DLD1 (cell line): ENCODE measurements at regions not wholly inside any gene's neighbourhood (a gene's known extent, or its start where the extent isn't known, plus 50 kb on each side); places are given as distances from the start of the nearest gene placed in this dataset.

Source experiments
- in situ Hi-C: cut with HindIII; loops from 2 replicates; pipeline ENCODE4 v1.10.0; 2017; ENCODE audit warnings: low sequenced_read_pairs

DNA sequence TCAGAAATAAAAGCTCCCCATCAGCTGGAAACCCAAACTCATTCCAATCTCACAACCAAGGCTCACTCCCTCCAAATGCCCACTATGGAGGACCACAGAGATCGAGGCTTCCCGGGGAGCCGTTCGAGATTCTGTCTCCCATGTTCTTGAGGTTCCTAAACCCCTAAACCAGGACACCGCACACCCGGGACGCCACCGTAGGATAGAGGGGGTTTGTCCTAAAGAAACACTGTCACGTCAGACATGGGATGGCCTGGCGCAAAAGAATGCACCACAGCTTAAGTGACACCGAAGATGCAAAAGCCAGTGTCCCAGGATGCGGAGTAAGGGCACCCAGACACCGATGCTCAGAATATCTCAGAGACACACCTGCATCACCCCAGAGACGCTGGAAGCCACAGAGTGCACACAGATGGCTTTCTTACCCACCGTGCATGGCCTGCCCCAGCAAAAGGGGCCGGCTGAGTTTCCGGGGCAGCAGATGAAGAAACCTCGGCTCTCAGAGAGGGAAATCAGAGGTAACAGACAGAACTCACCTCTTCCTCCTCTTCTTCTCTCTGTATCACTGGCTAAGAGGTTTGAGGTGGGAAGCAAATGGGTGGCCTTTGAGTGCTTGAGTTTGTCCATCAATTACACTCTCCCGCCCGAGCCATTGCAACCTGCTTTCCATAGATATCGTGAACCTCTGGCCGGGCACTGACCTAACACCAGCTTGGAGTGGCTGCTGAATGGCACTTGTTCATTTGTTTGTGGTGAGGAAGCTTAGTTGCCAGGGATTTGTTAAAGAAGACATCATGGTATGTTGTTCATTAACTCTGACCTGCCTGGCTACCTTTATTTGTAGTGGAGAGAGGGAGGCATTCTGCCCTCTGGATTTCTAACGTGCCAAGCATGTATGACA, 65.1 kb upstream of the TNRC6C start:
- in situ Hi-C loops, result loop anchor here (25.0 kb wide), 1 partner anchor 144 kb away; no protein-coding TSS in a partner anchor

- in situ Hi-C loops, result loop anchor here (25.0 kb wide), 1 partner anchor 143 kb away; no protein-coding TSS in a partner anchor
Observed at GRCh38 chr17:77894126-77894956, 64.2 kb upstream of the TNRC6C start.

GRCh38 chr17:77897741-77898301, 60.7 kb upstream of the TNRC6C start:
- in situ Hi-C loops, result loop anchor here (25.0 kb wide), 1 partner anchor 139 kb away; no protein-coding TSS in a partner anchor

DNA sequence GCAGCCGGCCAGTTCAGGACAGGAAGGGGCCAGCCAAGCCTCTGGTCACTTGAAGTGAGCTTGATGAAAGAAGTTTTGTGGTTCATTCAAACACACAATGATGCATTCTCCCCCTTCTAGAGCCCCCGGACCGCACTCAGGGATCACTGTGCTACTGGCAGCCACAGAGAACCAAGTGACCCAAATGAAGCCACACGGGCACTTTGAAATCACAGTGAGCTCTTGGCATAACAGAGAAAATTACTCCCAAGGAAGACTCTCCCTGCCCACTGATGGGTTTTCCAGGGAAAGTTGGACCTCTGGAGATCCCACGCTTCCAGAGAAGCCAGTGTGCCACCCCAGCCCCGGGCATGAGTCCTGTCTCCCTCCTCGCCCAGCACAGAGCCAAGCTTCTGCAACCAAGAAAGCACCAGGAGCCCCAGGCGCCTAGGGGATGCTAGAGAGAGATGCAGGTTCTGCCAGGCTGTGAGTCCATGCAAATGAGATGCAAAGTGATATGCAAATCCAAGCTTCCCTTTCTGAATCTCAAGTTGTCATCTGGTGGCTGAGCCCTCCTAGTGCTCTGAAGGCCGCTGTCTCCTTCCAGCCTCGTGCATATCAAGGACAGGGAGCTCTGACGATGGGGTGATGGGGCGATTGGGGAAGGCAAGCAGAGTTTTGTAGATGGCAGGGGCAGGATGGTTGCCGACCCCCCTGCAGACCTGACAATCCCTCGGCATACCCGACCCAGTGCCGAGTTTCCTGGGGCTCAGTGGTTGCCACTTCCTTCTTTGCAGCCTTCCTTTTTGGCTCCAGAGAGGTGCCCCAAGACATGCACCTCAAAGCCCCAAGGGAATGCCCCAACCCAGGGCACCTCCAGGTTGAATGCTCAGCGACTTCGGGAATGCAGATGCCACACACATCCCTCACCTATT, 59.7 kb upstream of the TNRC6C start:
- in situ Hi-C loops, result loop anchor here (25.0 kb wide), 1 partner anchor 139 kb away; no protein-coding TSS in a partner anchor

DNA sequence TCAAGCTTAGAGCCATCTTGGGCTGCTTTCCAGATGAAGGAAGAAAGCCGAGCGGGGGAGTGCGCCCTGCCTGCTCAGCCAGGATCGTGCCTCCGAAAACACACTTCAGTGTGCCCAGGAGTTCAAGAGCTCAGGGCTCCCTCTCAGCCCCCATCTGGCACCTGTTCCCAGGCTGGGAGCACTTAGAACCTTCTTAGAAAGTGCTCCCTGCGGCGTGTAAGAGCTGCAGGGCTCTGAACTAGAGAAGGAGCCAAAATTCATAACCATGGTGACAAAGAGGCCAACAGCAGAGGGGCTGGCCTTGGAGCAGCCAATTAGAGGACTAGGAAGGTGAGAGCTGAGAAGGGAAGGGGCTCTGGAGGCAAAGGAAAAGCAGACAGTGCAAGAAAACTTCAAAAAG, 59.0 kb upstream of the TNRC6C start:
- in situ Hi-C loops, result loop anchor here (25.0 kb wide), 1 partner anchor 138 kb away; no protein-coding TSS in a partner anchor

DNA sequence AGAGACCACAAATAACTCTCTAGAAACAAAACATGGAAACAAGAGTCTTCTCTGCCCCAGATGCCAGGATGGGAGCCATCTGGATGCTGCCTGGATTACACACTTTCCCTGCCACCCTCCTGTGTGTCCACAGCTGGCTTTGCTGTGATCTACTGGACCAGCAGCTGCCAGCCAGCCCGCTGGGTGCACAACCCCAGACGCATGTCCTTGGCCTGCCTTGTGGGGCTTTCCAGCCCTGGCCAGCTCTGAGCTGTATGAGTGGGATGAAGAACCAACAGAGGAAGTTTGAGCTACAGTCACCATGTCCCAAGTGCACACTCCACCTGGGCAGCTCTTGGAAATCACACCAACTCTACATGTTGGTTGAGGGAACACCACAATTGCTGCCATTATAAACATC, 57.0 kb upstream of the TNRC6C start:
- in situ Hi-C loops, result no loop called here

DNA sequence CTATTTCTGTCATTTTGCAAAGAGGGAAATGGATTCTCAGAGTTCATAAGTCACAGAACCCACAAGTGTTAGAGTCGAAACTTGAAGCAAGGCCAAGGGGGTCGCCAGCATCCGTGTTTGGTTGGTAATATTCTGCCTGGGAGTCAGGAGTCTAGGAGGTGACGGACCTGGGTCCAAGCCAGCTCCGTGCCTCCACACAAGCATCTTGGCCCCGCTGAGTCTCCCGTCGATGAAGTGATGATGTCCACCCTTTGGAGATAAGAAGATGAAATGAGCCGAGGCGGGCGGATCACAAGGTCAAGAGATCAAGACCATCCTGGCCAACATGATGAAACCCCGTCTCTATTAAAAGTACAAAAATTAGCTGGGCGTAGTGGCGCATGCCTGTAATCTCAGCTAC, 53.2 kb upstream of the TNRC6C start:
- in situ Hi-C loops, result no loop called here

GRCh38 chr17:77905766-77906165, 52.7 kb upstream of the TNRC6C start:
- in situ Hi-C loops, result no loop called here

DNA sequence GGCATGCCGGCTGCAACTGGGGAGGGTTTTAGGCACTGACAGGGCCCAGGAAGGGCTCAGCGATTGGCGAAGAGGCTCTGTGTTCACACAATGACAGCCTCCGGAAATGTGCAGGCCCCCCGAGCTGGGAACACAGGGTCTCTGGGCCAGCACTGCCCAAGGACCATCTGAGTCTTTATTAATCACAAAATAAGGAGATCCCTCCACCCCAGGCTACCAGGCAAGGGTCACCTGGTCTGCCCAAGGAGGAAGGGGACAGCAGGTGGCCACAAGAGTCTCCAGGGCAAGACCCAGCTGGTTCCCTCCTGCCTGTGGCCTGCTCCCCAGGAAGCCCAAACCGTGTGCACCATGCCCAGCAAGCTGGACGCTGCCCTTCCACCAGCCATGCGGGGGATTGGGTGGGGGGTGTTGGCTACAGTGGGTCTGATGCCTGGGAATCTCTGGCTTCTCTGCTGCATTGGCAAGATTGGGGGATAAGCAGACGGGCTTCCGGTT, 52.1 kb upstream of the TNRC6C start:
- in situ Hi-C loops, result no loop called here

DNA sequence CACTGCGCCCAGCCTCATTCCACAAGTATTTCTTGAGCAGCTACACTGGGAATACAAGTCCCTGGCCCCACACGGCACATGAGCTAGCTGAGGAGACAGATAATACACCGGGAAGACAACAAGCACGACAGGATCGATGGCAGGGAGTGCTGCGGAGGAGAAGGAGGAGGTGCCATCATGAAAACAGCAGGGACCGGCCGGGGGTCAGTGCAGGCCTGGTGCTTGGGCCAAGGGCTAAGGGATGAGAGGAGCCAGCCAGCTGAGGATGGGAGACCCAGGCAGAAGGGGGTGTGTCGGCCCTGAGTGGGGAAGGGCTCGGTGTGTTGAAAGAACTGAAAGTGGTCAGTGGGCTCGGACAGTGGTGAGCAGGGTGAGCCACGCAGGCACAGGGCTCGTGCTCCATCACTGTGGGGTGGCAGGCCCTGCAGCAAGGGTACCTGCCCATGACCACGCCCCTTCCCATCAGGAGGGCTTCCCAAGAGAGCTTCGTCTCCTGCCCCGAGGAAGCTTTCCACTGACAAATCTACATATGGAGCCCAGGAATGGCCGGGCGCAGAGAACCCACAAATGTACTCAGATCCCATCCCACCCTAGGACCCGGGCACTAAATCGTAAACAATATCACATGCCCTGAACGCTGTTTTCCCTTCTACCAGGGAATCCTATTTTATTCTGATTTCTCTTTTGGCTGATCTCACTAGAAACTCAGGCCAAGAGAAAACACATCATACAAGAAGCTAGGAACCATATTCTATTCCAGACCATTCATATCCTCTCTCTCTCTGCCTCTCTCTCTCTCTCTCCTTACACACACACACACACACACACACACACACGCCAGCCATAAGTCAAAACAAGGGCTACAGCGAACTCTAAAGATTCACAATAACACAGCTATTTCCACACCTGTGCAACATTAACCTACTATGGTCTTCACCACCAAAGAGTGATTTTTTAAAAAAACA, 50.7 kb upstream of the TNRC6C start:
- in situ Hi-C loops, result no loop called here

- in situ Hi-C loops, result no loop called here
Observed at GRCh38 chr17:77908501-77908900, 50.0 kb upstream of the TNRC6C start.
